Mucosa of descending colon (tissue), 3 donors: ENCODE measurements at regions not wholly inside any gene's neighbourhood (a gene's known extent, or its start where the extent isn't known, plus 50 kb on each side); places are given as distances from the start of the nearest gene placed in this dataset.

Source experiments
- ATAC-seq: fragments of 200-7000 bp; cut with Tn5 transposase; one replicate; pipeline ENCODE4 v1.9.1; 2020; ENCODE audit warnings: mild to moderate bottlenecking, moderate library complexity
- DNase-seq, 3 donors: peaks; one replicate each; pipeline ENCODE4 v3.0.0-alpha.2; 2020
- H3K36me3 ChIP-seq: fragments of 200-600 bp; one replicate; pipeline ENCODE4 v1.8.0; 2021; ENCODE audit warnings: low read depth, mild to moderate bottlenecking
- H3K4me1 ChIP-seq: fragments of 200-600 bp; one replicate; pipeline ENCODE4 v1.8.0; 2021; ENCODE audit warnings: low read depth, mild to moderate bottlenecking
- H3K4me3 ChIP-seq: fragments of 200-600 bp; one replicate; pipeline ENCODE4 v1.8.0; 2021; ENCODE audit warnings: mild to moderate bottlenecking
- H3K9me3 ChIP-seq: fragments of 200-600 bp; one replicate; pipeline ENCODE4 v1.8.0; 2021; ENCODE audit warnings: mild to moderate bottlenecking
- CTCF ChIP-seq: fragments of 200-600 bp; IDR thresholded peaks from one replicate; pipeline ENCODE4 v1.8.0; 2022; ENCODE audit warnings: antibody characterized with exemption, mild to moderate bottlenecking
- intact Hi-C, 2 donors: fragments of 100-400 bp; cut with DNase I in 1 of 2; cut with micrococcal nuclease in 1 of 2; formaldehyde crosslinking; loops; one replicate each; pipeline versions ENCODE4 v1.11.0 to v1.11.1; 2022; cut with DNase I, micrococcal nuclease
- donor health status: DM: no; HTN: no; CAD: no; lungs with moderate emphysema.
- donor health status: DM: no; HTN: no; CAD: no.
- donor health status: DM: no; HTN: yes; CAD: no.

GRCh38 chrX:69287095-69287494 lies 121.8 kb upstream of the PJA1 start:
- Histone ChIP-seq H3K4me3 (no peak overlapping the region), H3K9me3 (no peaks in the 10 kb centered on the region), H3K4me1 (no peaks in the 10 kb centered on the region), H3K36me3 (no peaks in the 10 kb centered on the region)
- TF ChIP-seq CTCF, result no peak
- DNase-seq (no peak), ATAC-seq (no peak)
- intact Hi-C loops, result loop anchor here (10.0 kb wide), 1 partner anchor 462 kb away; the partner anchor contains the start of gene EFNB1 (in 2 of the 2)

GRCh38 chrX:69286565-69286906 lies 121.3 kb upstream of the PJA1 start:
- Histone ChIP-seq H3K9me3 (no peaks in the 10 kb centered on the region), H3K4me3 (no peak overlapping the region), H3K36me3 (no peaks in the 10 kb centered on the region), H3K4me1 (no peaks in the 10 kb centered on the region)
- ATAC-seq, result no peak
- intact Hi-C loops, result loop anchor here (10.0 kb wide), 1 partner anchor 462 kb away; the partner anchor contains the start of gene EFNB1 (in 2 of the 2)
- no peak for TF ChIP-seq CTCF
- no peak for DNase-seq

- intact Hi-C loops, result loop anchor here (10.0 kb wide), 1 partner anchor 461 kb away; the partner anchor contains the start of gene EFNB1 (in 2 of the 2)
- peak; percentile 50 for TF ChIP-seq CTCF
- ATAC-seq, result peak; percentile 84
Measured at GRCh38 chrX:69285881-69286564, 120.8 kb upstream of the PJA1 start.

GRCh38 chrX:69285401-69285877 lies 120.2 kb upstream of the PJA1 start:
- Histone ChIP-seq H3K36me3 (no peaks in the 10 kb centered on the region), H3K4me3 (no peak overlapping the region), H3K9me3 (no peaks in the 10 kb centered on the region), H3K4me1 (no peaks in the 10 kb centered on the region)
- intact Hi-C loops, result loop anchor here (10.0 kb wide), 1 partner anchor 461 kb away; the partner anchor contains the start of gene EFNB1 (in 2 of the 2)
- ATAC-seq (peak; percentile 40), DNase-seq (peak in 2 of 3 donors; percentile 15 to 48)
- TF ChIP-seq CTCF, result no peak

More at GRCh38 chrX:69285881-69286564, 120.8 kb upstream of the PJA1 start:
- Histone ChIP-seq H3K36me3 (no peaks in the 10 kb centered on the region), H3K4me1 (no peaks in the 10 kb centered on the region), H3K9me3 (no peaks in the 10 kb centered on the region), H3K4me3 (no peak overlapping the region)
- peak; percentile 64 to 72 (median 71) for DNase-seq

- no peak for ATAC-seq
- no peaks in the 10 kb centered on the region for H3K4me1 ChIP-seq
- intact Hi-C loops, result loop anchor here (10.0 kb wide), 1 partner anchor 460 kb away; the partner anchor contains the start of gene EFNB1 (in 2 of the 2)
Measured at GRCh38 chrX:69284491-69284890, 119.2 kb upstream of the PJA1 start.

More at GRCh38 chrX:69284491-69284890, 119.2 kb upstream of the PJA1 start:
- no peak overlapping the region for H3K4me3 ChIP-seq
- H3K9me3 ChIP-seq, result no peaks in the 10 kb centered on the region
- DNase-seq, result no peak
- H3K36me3 ChIP-seq, result no peaks in the 10 kb centered on the region
- no peak for TF ChIP-seq CTCF
